Osteocyte (in vitro differentiated cells): ENCODE measurements at regions not wholly inside any gene's neighbourhood (a gene's known extent, or its start where the extent isn't known, plus 50 kb on each side); places are given as distances from the start of the nearest gene placed in this dataset.

Source experiments
- DNase-seq: peaks from one replicate; pipeline ENCODE4 v3.0.0; 2021; ENCODE audit warnings: mixed read lengths; ENCODE audit not compliant: unreplicated experiment; ENCODE audit errors: extremely low spot score
- H3K27ac Mint-ChIP-seq: one replicate; pipeline ENCODE4 v1.8.0; 2021; ENCODE audit warnings: mild to moderate bottlenecking, mixed read lengths; ENCODE audit not compliant: unreplicated experiment
- H3K27me3 Mint-ChIP-seq: one replicate; pipeline ENCODE4 v1.8.0; 2021; ENCODE audit warnings: mixed read lengths; ENCODE audit not compliant: unreplicated experiment
- H3K36me3 Mint-ChIP-seq: one replicate; pipeline ENCODE4 v1.8.0; 2021; ENCODE audit warnings: mixed read lengths; ENCODE audit not compliant: unreplicated experiment
- H3K4me1 Mint-ChIP-seq: one replicate; pipeline ENCODE4 v1.8.0; 2021; ENCODE audit warnings: mixed read lengths; ENCODE audit not compliant: unreplicated experiment
- H3K4me3 Mint-ChIP-seq: one replicate; pipeline ENCODE4 v1.8.0; 2021; ENCODE audit warnings: mild to moderate bottlenecking, moderate library complexity, mixed read lengths; ENCODE audit not compliant: unreplicated experiment
- H3K9me3 Mint-ChIP-seq: one replicate; pipeline ENCODE4 v1.8.0; 2021; ENCODE audit warnings: mixed read lengths; ENCODE audit not compliant: unreplicated experiment
- TF ChIP-seq, protein P1 (sequence below): fragments of 200-600 bp; sonication (generic); IDR thresholded peaks from 2 replicates; pipeline ENCODE4 v1.5.0; 2021; ENCODE audit warnings: antibody characterized with exemption, mild to moderate bottlenecking, moderate library complexity

DNA sequence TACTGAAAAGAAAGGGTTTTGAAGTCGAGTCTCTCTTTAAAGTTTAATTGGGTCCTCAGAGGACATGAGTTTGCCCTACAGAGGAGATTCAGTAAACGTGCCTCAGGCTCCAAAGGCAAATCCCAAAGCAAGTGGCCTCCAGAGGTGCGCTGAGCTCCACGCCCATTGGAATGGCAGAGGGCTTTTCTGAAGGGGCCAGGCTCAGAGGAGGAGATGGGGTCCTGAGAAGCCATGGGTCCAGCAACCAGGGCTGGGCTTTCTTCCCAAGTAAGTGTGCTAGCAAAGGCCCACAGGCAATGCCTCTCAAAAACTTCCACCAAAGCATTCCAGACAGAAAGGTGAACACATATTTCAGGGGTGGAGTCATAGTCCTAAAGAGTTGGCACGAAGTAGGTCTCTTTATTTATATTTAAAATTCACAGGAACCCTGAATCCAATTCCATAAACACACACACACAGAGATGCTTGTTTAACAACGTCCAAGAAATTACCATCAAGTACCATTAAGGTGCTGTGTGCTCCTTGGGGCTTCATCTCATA is 93.0 kb upstream of the SH3BP4 start:
- no peak overlapping the region for H3K27ac Mint-ChIP-seq
- no peaks in the 10 kb centered on the region for H3K36me3 Mint-ChIP-seq
- TF ChIP-seq, protein P1, sequence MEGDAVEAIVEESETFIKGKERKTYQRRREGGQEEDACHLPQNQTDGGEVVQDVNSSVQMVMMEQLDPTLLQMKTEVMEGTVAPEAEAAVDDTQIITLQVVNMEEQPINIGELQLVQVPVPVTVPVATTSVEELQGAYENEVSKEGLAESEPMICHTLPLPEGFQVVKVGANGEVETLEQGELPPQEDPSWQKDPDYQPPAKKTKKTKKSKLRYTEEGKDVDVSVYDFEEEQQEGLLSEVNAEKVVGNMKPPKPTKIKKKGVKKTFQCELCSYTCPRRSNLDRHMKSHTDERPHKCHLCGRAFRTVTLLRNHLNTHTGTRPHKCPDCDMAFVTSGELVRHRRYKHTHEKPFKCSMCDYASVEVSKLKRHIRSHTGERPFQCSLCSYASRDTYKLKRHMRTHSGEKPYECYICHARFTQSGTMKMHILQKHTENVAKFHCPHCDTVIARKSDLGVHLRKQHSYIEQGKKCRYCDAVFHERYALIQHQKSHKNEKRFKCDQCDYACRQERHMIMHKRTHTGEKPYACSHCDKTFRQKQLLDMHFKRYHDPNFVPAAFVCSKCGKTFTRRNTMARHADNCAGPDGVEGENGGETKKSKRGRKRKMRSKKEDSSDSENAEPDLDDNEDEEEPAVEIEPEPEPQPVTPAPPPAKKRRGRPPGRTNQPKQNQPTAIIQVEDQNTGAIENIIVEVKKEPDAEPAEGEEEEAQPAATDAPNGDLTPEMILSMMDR = no peak
- peaks cover 24% of the 10 kb centered on the region for H3K4me1 Mint-ChIP-seq
- no peak overlapping the region for H3K4me3 Mint-ChIP-seq
- DNase-seq = no peak
- H3K27me3 Mint-ChIP-seq = no peaks in the 10 kb centered on the region
- H3K9me3 Mint-ChIP-seq = peaks cover 4% of the 10 kb centered on the region

DNA sequence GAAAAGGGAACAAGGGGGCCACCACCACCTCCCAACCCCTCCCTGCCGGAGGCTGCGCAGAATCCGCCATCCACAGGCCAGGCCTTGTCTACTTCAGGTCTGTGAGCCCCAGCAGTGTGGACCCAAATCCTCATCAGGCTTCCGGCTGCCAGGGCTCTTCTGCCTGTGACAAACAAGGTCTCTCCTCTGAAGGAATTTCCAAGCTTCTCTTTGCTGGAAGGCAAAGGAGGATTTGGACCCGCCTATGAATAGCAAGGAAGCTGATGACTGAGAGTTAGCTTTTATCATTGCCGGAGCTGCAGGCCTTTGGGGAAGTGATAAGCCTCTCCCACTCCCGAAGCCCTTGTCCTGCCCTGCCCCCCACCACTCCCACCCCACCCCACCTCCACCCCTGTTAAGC is 93.7 kb upstream of the SH3BP4 start:
- H3K36me3 Mint-ChIP-seq = no peaks in the 10 kb centered on the region
- no peak overlapping the region for H3K27ac Mint-ChIP-seq
- TF ChIP-seq, protein P1 = no peak
- H3K27me3 Mint-ChIP-seq = no peaks in the 10 kb centered on the region
- no peak for DNase-seq
- H3K4me1 Mint-ChIP-seq = peaks cover 22% of the 10 kb centered on the region
- peaks cover 4% of the 10 kb centered on the region for H3K9me3 Mint-ChIP-seq
- H3K4me3 Mint-ChIP-seq = no peak overlapping the region

GRCh38 chr2:234853729-234854128 is 98.1 kb upstream of the SH3BP4 start:
- Mint-ChIP-seq H3K9me3 (peaks cover 4% of the 10 kb centered on the region), H3K27me3 (peaks cover 3% of the 10 kb centered on the region), H3K36me3 (no peaks in the 10 kb centered on the region), H3K27ac (no peak overlapping the region), H3K4me3 (no peak overlapping the region), H3K4me1 (peaks cover 2% of the 10 kb centered on the region)
- TF ChIP-seq, protein P1 = no peak
- no peak for DNase-seq

DNA sequence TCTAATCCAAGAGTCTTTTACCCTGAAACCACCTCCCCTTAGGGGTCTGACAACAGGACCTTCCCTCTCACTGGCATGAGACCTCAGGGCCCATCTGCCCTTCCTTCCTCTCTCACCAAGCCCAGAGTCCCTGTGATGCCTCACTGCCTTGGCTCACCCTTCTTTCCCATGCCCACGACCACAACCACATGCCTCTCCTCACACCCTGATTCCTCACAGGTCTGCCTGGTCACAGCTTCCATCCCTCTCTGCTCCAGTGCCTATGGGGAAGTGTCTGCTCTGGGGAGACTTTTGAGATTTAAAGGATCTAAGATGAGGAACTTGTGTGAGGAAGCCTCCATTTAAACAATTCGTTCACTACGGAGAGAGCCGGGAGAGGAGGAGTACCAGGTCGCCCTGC is 98.9 kb upstream of the SH3BP4 start:
- Mint-ChIP-seq H3K27me3 (peaks cover 3% of the 10 kb centered on the region), H3K4me3 (no peak overlapping the region)
- TF ChIP-seq, protein P1 = no peak

GRCh38 chr2:234852035-234852434 is 99.8 kb upstream of the SH3BP4 start:
- no peak for DNase-seq
- TF ChIP-seq, protein P1 = no peak
- H3K9me3 Mint-ChIP-seq = peaks cover 4% of the 10 kb centered on the region
- H3K27ac Mint-ChIP-seq = no peak overlapping the region
- H3K4me1 Mint-ChIP-seq = peaks cover 8% of the 10 kb centered on the region
- peaks cover 3% of the 10 kb centered on the region for H3K27me3 Mint-ChIP-seq
- no peak overlapping the region for H3K4me3 Mint-ChIP-seq
- no peaks in the 10 kb centered on the region for H3K36me3 Mint-ChIP-seq

More for the DNA sequence above, 98.9 kb upstream of the SH3BP4 start:
- H3K9me3 Mint-ChIP-seq = peaks cover 4% of the 10 kb centered on the region
- no peak overlapping the region for H3K27ac Mint-ChIP-seq
- H3K4me1 Mint-ChIP-seq = peaks cover 8% of the 10 kb centered on the region
- no peaks in the 10 kb centered on the region for H3K36me3 Mint-ChIP-seq
- no peak for DNase-seq
